A673 (cell line): ENCODE measurements at regions not wholly inside any gene's neighbourhood (a gene's known extent, or its start where the extent isn't known, plus 50 kb on each side); places are given as distances from the start of the nearest gene placed in this dataset.

Experiments
- EZH2 ChIP-seq: fragments of 200-600 bp; sonication (generic); IDR thresholded peaks from 2 replicates; pipeline ENCODE4 v1.6.1; 2017; ENCODE audit warnings: borderline replicate concordance, low read depth, mild to moderate bottlenecking, mixed read lengths, antibody characterized with exemption, low read length; ENCODE audit not compliant: poor library complexity, severe bottlenecking
- TF ChIP-seq, protein P1 (sequence below): fragments of 300-800, 200-600 bp; sonication (generic); conservative IDR thresholded peaks from 2 replicates; pipeline ENCODE4 v1.5.1; 2017; ENCODE audit warnings: low read depth, mild to moderate bottlenecking, antibody characterized with exemption, low read length, moderate library complexity, mixed read lengths

DNA sequence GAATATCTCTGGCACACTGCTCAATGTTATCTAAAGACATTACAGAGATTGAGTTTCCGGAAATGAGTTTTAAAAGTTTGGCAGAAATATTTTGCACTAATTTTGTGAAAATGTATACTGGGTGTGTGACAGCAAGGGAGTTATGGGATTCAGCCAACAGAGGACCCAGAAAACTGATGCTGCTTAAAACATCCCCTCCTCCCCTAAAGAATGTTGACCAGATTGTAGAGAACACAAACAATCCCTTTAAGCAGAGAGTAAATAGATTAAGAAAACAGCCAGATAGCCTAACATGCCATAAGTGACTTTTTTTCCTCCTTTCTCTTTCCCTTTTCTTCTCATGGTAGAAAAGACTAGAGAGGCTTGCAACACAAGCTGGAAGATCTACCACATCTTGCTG, 928.0 kb upstream of the ALCAM start:
- TF ChIP-seq, protein P1, sequence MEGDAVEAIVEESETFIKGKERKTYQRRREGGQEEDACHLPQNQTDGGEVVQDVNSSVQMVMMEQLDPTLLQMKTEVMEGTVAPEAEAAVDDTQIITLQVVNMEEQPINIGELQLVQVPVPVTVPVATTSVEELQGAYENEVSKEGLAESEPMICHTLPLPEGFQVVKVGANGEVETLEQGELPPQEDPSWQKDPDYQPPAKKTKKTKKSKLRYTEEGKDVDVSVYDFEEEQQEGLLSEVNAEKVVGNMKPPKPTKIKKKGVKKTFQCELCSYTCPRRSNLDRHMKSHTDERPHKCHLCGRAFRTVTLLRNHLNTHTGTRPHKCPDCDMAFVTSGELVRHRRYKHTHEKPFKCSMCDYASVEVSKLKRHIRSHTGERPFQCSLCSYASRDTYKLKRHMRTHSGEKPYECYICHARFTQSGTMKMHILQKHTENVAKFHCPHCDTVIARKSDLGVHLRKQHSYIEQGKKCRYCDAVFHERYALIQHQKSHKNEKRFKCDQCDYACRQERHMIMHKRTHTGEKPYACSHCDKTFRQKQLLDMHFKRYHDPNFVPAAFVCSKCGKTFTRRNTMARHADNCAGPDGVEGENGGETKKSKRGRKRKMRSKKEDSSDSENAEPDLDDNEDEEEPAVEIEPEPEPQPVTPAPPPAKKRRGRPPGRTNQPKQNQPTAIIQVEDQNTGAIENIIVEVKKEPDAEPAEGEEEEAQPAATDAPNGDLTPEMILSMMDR = no peak
- TF ChIP-seq EZH2 = no peak
